Activated naive CD4-positive, alpha-beta T cell treated with anti-CD3 and anti-CD28 coated beads for 36 hours (primary cell): ENCODE measurements at regions not wholly inside any gene's neighbourhood (a gene's known extent, or its start where the extent isn't known, plus 50 kb on each side); places are given as distances from the start of the nearest gene placed in this dataset.
"Not testable (repeated sequence)": the region's sequence is repeated elsewhere in the genome, so short reads cannot be mapped to it uniquely, and the experiment has no call there.

Source experiments
- CTCF ChIA-PET: fragments of 350-600 bp; sonication (Branson Sonifier 250); formaldehyde crosslinking; loops from one replicate; lab custom pipeline; 2021; ENCODE audit warnings: antibody characterized with exemption; lab: Charles Lee
- DNase-seq: peaks from one replicate; pipeline ENCODE4 v3.0.0-alpha.2; 2020
- H3K27ac Mint-ChIP-seq: one replicate; pipeline ENCODE4 v1.8.0; 2021; ENCODE audit warnings: mild to moderate bottlenecking, mixed read lengths
- H3K27me3 Mint-ChIP-seq: one replicate; pipeline ENCODE4 v1.8.0; 2021; ENCODE audit warnings: low read depth, mixed read lengths
- H3K36me3 Mint-ChIP-seq: one replicate; pipeline ENCODE4 v1.8.0; 2021; ENCODE audit warnings: low read depth, mixed read lengths
- H3K4me1 Mint-ChIP-seq: one replicate; pipeline ENCODE4 v1.8.0; 2021; ENCODE audit warnings: low read depth, mixed read lengths
- H3K4me3 Mint-ChIP-seq: one replicate; pipeline ENCODE4 v1.8.0; 2021; ENCODE audit warnings: mild to moderate bottlenecking, moderate library complexity, mixed read lengths
- H3K9me3 Mint-ChIP-seq: one replicate; pipeline ENCODE4 v1.8.0; 2021; ENCODE audit warnings: mixed read lengths
- intact Hi-C: fragments of 100-400 bp; cut with micrococcal nuclease; formaldehyde crosslinking; loops from one replicate; pipeline ENCODE4 v1.15.1; 2023

- H3K27ac Mint-ChIP-seq, H3K9me3 Mint-ChIP-seq, H3K4me3 Mint-ChIP-seq, CTCF ChIA-PET, H3K36me3 Mint-ChIP-seq, DNase-seq, H3K4me1 Mint-ChIP-seq, intact Hi-C loops: not testable (repeated sequence)
- H3K27me3 Mint-ChIP-seq, result peaks cover 12% of the 10 kb centered on the region
Observed at GRCh38 chr5:44756097-44756496, 52.6 kb upstream of the MRPS30 start.

- CTCF ChIA-PET, result no interaction called here
- H3K4me3 Mint-ChIP-seq, result no peak overlapping the region
- no peaks in the 10 kb centered on the region for H3K36me3 Mint-ChIP-seq
- H3K9me3 Mint-ChIP-seq, result no peaks in the 10 kb centered on the region
- intact Hi-C loops, result no loop called here
- DNase-seq, result no peak
- H3K4me1 Mint-ChIP-seq, result no peaks in the 10 kb centered on the region
- H3K27ac Mint-ChIP-seq, result no peak overlapping the region
- no peaks in the 10 kb centered on the region for H3K27me3 Mint-ChIP-seq
Observed at GRCh38 chr5:44747396-44747795, 61.4 kb upstream of the MRPS30 start.

- Mint-ChIP-seq H3K4me3 (no peak overlapping the region), H3K27me3 (peaks cover 8% of the 10 kb centered on the region), H3K36me3 (no peaks in the 10 kb centered on the region), H3K9me3 (no peaks in the 10 kb centered on the region), H3K27ac (no peak overlapping the region), H3K4me1 (no peaks in the 10 kb centered on the region)
- intact Hi-C loops, result no loop called here
- CTCF ChIA-PET, result no interaction called here
- no peak for DNase-seq
Observed at GRCh38 chr5:44740660-44741059, 68.1 kb upstream of the MRPS30 start.

GRCh38 chr5:44729536-44729935, 79.2 kb upstream of the MRPS30 start:
- intact Hi-C loops, result no loop called here
- no peak overlapping the region for H3K4me3 Mint-ChIP-seq
- DNase-seq, result no peak
- H3K4me1 Mint-ChIP-seq, result no peaks in the 10 kb centered on the region
- H3K27me3 Mint-ChIP-seq, result no peaks in the 10 kb centered on the region
- CTCF ChIA-PET, result no interaction called here
- peaks cover 6% of the 10 kb centered on the region for H3K9me3 Mint-ChIP-seq
- H3K36me3 Mint-ChIP-seq, result no peaks in the 10 kb centered on the region
- no peak overlapping the region for H3K27ac Mint-ChIP-seq

- H3K4me3 Mint-ChIP-seq, result no peak overlapping the region
Observed at GRCh38 chr5:44727100-44727499, 81.6 kb upstream of the MRPS30 start.

GRCh38 chr5:44719856-44720255, 88.9 kb upstream of the MRPS30 start:
- H3K4me1 Mint-ChIP-seq, result no peaks in the 10 kb centered on the region
- no peaks in the 10 kb centered on the region for H3K9me3 Mint-ChIP-seq
- no peak for DNase-seq
- no peak overlapping the region for H3K27ac Mint-ChIP-seq
- H3K27me3 Mint-ChIP-seq, result no peaks in the 10 kb centered on the region
- H3K4me3 Mint-ChIP-seq, result no peak overlapping the region
- CTCF ChIA-PET, result no interaction called here
- intact Hi-C loops, result no loop called here
- H3K36me3 Mint-ChIP-seq, result no peaks in the 10 kb centered on the region

More at GRCh38 chr5:44727100-44727499, 81.6 kb upstream of the MRPS30 start:
- intact Hi-C loops, result no loop called here
- no peak overlapping the region for H3K27ac Mint-ChIP-seq
- no peaks in the 10 kb centered on the region for H3K9me3 Mint-ChIP-seq
- no peaks in the 10 kb centered on the region for H3K36me3 Mint-ChIP-seq
- no peaks in the 10 kb centered on the region for H3K4me1 Mint-ChIP-seq
- CTCF ChIA-PET, result no interaction called here
- no peak for DNase-seq
- no peaks in the 10 kb centered on the region for H3K27me3 Mint-ChIP-seq

- CTCF ChIA-PET, result no interaction called here
- H3K27ac Mint-ChIP-seq, result no peak overlapping the region
- intact Hi-C loops, result no loop called here
- H3K9me3 Mint-ChIP-seq, result no peaks in the 10 kb centered on the region
- no peaks in the 10 kb centered on the region for H3K27me3 Mint-ChIP-seq
- no peaks in the 10 kb centered on the region for H3K4me1 Mint-ChIP-seq
- no peaks in the 10 kb centered on the region for H3K36me3 Mint-ChIP-seq
- DNase-seq, result no peak
- no peak overlapping the region for H3K4me3 Mint-ChIP-seq
Observed at GRCh38 chr5:44714871-44715561, 93.7 kb upstream of the MRPS30 start.

GRCh38 chr5:44713446-44713845, 95.3 kb upstream of the MRPS30 start:
- Mint-ChIP-seq H3K27ac (no peak overlapping the region), H3K4me1 (no peaks in the 10 kb centered on the region), H3K9me3 (no peaks in the 10 kb centered on the region), H3K27me3 (no peaks in the 10 kb centered on the region), H3K4me3 (no peak overlapping the region), H3K36me3 (no peaks in the 10 kb centered on the region)
- DNase-seq, result no peak
- intact Hi-C loops, result no loop called here
- CTCF ChIA-PET, result no interaction called here

GRCh38 chr5:44711901-44712300, 96.8 kb upstream of the MRPS30 start:
- H3K9me3 Mint-ChIP-seq, result no peaks in the 10 kb centered on the region
- no peaks in the 10 kb centered on the region for H3K36me3 Mint-ChIP-seq
- no peaks in the 10 kb centered on the region for H3K27me3 Mint-ChIP-seq
- H3K27ac Mint-ChIP-seq, result no peak overlapping the region
- CTCF ChIA-PET, result interaction anchor here (0.7 kb wide), 1 partner anchor 433 kb away, joined by 5 read pairs; no protein-coding TSS in a partner anchor
- DNase-seq, result no peak
- intact Hi-C loops, result no loop called here
- H3K4me3 Mint-ChIP-seq, result no peak overlapping the region
- no peaks in the 10 kb centered on the region for H3K4me1 Mint-ChIP-seq

- H3K36me3 Mint-ChIP-seq, result no peaks in the 10 kb centered on the region
- intact Hi-C loops, result no loop called here
- H3K4me3 Mint-ChIP-seq, result no peak overlapping the region
- H3K27ac Mint-ChIP-seq, result no peak overlapping the region
- no peaks in the 10 kb centered on the region for H3K4me1 Mint-ChIP-seq
- no peaks in the 10 kb centered on the region for H3K9me3 Mint-ChIP-seq
- no peak for DNase-seq
- peaks cover 2% of the 10 kb centered on the region for H3K27me3 Mint-ChIP-seq
- CTCF ChIA-PET, result no interaction called here
Observed at GRCh38 chr5:44708602-44709001, 100.1 kb upstream of the MRPS30 start.

GRCh38 chr5:44707721-44708120, 101.0 kb upstream of the MRPS30 start:
- no peak for DNase-seq
- Mint-ChIP-seq H3K36me3 (no peaks in the 10 kb centered on the region), H3K9me3 (no peaks in the 10 kb centered on the region), H3K4me3 (no peak overlapping the region), H3K4me1 (no peaks in the 10 kb centered on the region), H3K27me3 (peaks cover 2% of the 10 kb centered on the region), H3K27ac (no peak overlapping the region)
- CTCF ChIA-PET, result no interaction called here
- intact Hi-C loops, result no loop called here

- Mint-ChIP-seq H3K4me1 (no peaks in the 10 kb centered on the region), H3K4me3 (no peak overlapping the region), H3K9me3 (no peaks in the 10 kb centered on the region), H3K27me3 (no peaks in the 10 kb centered on the region), H3K36me3 (no peaks in the 10 kb centered on the region), H3K27ac (no peak overlapping the region)
- no peak for DNase-seq
- CTCF ChIA-PET, result no interaction called here
- intact Hi-C loops, result no loop called here
Observed at GRCh38 chr5:44697025-44697424, 111.7 kb upstream of the MRPS30 start.

- H3K4me1 Mint-ChIP-seq, result no peaks in the 10 kb centered on the region
- H3K27me3 Mint-ChIP-seq, result no peaks in the 10 kb centered on the region
- DNase-seq, result no peak
- CTCF ChIA-PET, result no interaction called here
- no peak overlapping the region for H3K4me3 Mint-ChIP-seq
- H3K9me3 Mint-ChIP-seq, result no peaks in the 10 kb centered on the region
- intact Hi-C loops, result no loop called here
- H3K36me3 Mint-ChIP-seq, result no peaks in the 10 kb centered on the region
- no peak overlapping the region for H3K27ac Mint-ChIP-seq
Observed at GRCh38 chr5:44695259-44695658, 113.5 kb upstream of the MRPS30 start.
